Type B pancreatic cell (in vitro differentiated cells): ENCODE measurements at regions not wholly inside any gene's neighbourhood (a gene's known extent, or its start where the extent isn't known, plus 50 kb on each side); places are given as distances from the start of the nearest gene placed in this dataset.

Experiments used
- DNase-seq: peaks from one replicate; pipeline ENCODE4 v3.0.0; 2021; ENCODE audit warnings: mixed read lengths; ENCODE audit not compliant: unreplicated experiment; ENCODE audit errors: extremely low spot score
- H3K27ac Mint-ChIP-seq: 2 replicates; pipeline ENCODE4 v1.8.0; 2021; ENCODE audit warnings: mild to moderate bottlenecking, mixed read lengths
- H3K27me3 Mint-ChIP-seq: 2 replicates; pipeline ENCODE4 v1.8.0; 2021; ENCODE audit warnings: mixed read lengths
- H3K36me3 Mint-ChIP-seq: 2 replicates; pipeline ENCODE4 v1.8.0; 2021; ENCODE audit warnings: mixed read lengths
- H3K4me1 Mint-ChIP-seq: one replicate; pipeline ENCODE4 v1.8.0; 2021; ENCODE audit warnings: mixed read lengths; ENCODE audit not compliant: unreplicated experiment
- H3K4me3 Mint-ChIP-seq: 2 replicates; pipeline ENCODE4 v1.8.0; 2021; ENCODE audit warnings: mild to moderate bottlenecking, mixed read lengths
- H3K9me3 Mint-ChIP-seq: 2 replicates; pipeline ENCODE4 v1.8.0; 2021; ENCODE audit warnings: mixed read lengths
- TF ChIP-seq, protein P1 (sequence below): fragments of 200-600 bp; sonication (generic); conservative IDR thresholded peaks from 2 replicates; pipeline ENCODE4 v1.5.0; 2021; ENCODE audit warnings: antibody characterized with exemption, mild to moderate bottlenecking

DNA sequence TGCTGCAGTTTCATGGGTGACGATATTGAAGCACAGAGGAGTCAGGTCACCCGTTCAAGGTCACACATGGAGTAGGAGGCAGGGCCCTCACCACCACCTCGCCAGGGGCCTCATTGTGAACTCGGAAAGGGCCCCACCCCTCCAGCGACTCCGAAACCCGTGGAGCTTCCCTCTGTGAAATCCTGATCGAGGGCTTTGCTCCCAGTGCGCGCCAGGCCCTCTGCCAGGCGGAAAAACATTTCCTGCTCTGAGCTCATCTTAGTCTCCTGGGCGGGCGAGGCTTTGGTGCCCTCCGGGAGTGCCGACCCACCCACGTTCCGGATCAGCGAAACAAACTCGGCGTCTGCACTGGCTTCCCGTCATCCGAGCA, 75.0 kb upstream of the FCN1 start:
- TF ChIP-seq, protein P1, sequence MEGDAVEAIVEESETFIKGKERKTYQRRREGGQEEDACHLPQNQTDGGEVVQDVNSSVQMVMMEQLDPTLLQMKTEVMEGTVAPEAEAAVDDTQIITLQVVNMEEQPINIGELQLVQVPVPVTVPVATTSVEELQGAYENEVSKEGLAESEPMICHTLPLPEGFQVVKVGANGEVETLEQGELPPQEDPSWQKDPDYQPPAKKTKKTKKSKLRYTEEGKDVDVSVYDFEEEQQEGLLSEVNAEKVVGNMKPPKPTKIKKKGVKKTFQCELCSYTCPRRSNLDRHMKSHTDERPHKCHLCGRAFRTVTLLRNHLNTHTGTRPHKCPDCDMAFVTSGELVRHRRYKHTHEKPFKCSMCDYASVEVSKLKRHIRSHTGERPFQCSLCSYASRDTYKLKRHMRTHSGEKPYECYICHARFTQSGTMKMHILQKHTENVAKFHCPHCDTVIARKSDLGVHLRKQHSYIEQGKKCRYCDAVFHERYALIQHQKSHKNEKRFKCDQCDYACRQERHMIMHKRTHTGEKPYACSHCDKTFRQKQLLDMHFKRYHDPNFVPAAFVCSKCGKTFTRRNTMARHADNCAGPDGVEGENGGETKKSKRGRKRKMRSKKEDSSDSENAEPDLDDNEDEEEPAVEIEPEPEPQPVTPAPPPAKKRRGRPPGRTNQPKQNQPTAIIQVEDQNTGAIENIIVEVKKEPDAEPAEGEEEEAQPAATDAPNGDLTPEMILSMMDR: no peak
- Mint-ChIP-seq H3K9me3 (no peaks in the 10 kb centered on the region), H3K4me3 (no peak overlapping the region), H3K27me3 (peaks cover 17% of the 10 kb centered on the region), H3K36me3 (no peaks in the 10 kb centered on the region), H3K4me1 (no peaks in the 10 kb centered on the region), H3K27ac (no peak overlapping the region)
- no peak for DNase-seq

DNA sequence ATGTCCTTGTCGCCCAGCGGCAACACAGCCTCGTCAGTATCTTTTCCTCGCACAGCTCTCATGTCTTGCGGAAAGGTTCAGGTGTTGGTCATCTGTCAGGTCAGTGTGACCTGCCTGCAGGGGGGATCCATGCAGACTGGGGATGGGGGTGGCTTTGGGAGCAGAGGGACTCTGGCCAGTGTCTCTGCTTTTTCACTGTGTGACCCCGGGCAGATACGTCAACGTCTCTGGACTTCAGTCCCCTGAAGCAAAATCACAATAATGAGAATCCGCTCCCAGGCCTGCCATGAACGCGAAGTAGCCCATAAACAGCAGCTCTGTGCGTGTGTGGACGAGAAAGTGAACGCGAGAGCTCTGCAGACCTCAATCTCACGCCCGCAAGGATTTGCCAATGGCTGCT, 75.7 kb upstream of the FCN1 start:
- Mint-ChIP-seq H3K9me3 (no peaks in the 10 kb centered on the region), H3K36me3 (no peaks in the 10 kb centered on the region), H3K27me3 (peaks cover 21% of the 10 kb centered on the region), H3K4me3 (no peak overlapping the region), H3K27ac (no peak overlapping the region), H3K4me1 (no peaks in the 10 kb centered on the region)
- TF ChIP-seq, protein P1: no peak
- no peak for DNase-seq

DNA sequence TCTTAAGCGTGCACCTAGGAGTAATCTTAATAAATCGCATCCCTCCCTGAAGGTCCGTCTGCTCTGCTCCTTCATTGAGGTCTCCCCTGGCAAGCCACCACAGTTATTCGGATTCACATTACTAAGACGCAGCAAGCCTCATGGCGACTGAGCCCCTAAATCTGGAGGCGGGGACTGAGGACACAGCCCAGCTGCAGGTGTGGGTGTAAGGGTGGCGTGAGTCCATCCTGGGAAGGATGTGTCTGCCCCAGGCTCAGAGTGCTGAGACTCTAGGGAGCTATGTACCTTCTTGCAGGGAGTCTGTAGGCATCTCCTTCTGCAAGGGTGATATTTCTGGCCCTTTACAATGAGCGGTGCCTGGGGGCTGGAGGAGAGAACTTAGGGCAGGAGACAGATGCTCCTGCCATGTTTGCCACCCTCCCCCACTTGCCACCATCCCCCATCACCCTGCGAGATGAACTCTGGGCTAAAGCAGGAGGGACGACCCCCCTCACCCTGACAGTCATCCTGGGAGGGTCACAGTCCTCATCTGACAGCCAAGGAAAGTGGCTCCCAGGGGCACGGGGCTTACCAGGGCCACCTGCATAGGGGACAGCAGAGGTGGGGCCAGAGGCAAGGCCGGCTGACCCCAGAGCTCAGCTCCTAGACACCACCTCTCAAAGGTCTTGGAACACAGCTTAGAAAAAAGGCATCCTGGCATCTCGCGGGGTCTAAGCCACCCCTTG, 76.4 kb upstream of the FCN1 start:
- H3K9me3 Mint-ChIP-seq: no peaks in the 10 kb centered on the region
- no peak for DNase-seq
- H3K4me3 Mint-ChIP-seq: no peak overlapping the region
- H3K36me3 Mint-ChIP-seq: no peaks in the 10 kb centered on the region
- H3K27ac Mint-ChIP-seq: no peak overlapping the region
- H3K27me3 Mint-ChIP-seq: peaks cover 24% of the 10 kb centered on the region
- TF ChIP-seq, protein P1: no peak
- no peaks in the 10 kb centered on the region for H3K4me1 Mint-ChIP-seq

DNA sequence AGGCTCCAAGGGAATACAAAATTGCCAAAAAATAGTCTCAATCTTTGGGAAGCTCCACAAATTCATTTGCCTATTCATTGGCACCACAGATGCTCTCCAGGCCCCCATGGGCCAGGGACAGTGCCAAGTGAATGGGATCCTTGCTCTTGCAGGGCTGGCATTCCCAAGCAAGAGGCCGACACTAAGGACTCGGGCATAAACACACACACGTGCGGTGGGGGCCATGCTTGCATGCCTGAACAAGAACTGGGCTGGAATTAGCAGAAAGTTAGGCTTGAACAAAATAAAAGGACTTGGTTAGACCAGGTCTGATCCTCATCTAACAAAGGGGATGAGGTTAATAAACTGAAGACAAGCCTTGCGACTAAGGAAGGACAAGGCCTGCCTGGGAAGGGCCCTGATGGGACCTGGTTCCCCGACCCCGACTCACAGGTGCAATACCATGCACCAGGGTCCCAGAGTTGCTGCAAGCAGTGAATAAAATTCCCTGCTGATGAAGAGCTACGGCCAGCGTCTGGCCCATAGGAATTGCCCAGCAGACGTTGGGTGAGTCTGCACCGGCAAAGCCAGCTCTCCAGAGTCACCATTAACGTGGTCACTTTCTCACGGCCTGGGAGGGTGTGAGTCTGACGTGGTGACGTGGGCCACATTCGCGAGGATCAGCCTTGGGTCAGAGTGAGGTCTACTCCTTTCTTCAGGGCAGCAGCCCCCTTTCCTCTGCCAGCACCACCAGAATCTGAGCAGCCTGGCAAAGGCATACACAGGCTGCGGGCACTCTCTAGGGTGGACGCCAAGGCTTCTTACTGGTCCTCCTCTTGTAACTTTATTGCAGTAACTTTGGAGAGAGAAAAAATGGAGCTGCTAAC, 77.4 kb upstream of the FCN1 start:
- Mint-ChIP-seq H3K27me3 (peaks cover 23% of the 10 kb centered on the region), H3K27ac (no peak overlapping the region), H3K9me3 (no peaks in the 10 kb centered on the region)

DNA sequence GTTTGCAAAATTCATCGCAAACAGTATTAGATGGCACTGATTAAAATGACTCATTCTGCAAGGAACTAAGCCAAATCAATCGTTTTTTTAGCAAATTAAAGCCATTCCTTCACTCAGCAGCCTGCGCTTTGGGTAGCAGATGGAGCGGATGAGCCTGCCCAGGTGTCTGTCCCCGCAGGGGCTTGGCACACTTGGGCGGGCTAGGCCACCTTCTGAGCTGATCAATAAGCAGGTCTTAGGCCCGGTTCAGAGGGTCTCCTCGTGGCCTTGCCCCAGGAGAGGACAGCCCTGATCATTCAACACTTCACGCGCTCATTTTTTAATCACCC, 78.0 kb upstream of the FCN1 start:
- no peak for DNase-seq
- Mint-ChIP-seq H3K9me3 (no peaks in the 10 kb centered on the region), H3K4me3 (no peak overlapping the region), H3K36me3 (no peaks in the 10 kb centered on the region), H3K4me1 (no peaks in the 10 kb centered on the region), H3K27ac (no peak overlapping the region), H3K27me3 (peaks cover 20% of the 10 kb centered on the region)
- TF ChIP-seq, protein P1: no peak

More for the DNA sequence above, 77.4 kb upstream of the FCN1 start:
- Mint-ChIP-seq H3K4me3 (no peak overlapping the region), H3K36me3 (no peaks in the 10 kb centered on the region), H3K4me1 (no peaks in the 10 kb centered on the region)
- TF ChIP-seq, protein P1: no peak
- DNase-seq: no peak
